ENCODE measurements at regions not wholly inside any gene's neighbourhood (a gene's known extent, or its start where the extent isn't known, plus 50 kb on each side); places are given as distances from the start of the nearest gene placed in this dataset.

- TF ChIP-seq ZNF792 (tag by site-specific recombination; IDR thresholded peaks at IDR 0.05), result no peak
- TF ChIP-seq ZNF513 (tag by site-specific recombination; IDR thresholded peaks at IDR 0.05), result no peak
- no peak for TF ChIP-seq ZNF23 (tag by site-specific recombination; IDR thresholded peaks at IDR 0.05; ENCODE audit: borderline replicate concordance)
- TF ChIP-seq YY1 (tag by site-specific recombination; IDR thresholded peaks at IDR 0.05), result no peak
- no peak for TF ChIP-seq BCL6B (tag by site-specific recombination; IDR thresholded peaks at IDR 0.05)
- no peak for TF ChIP-seq CTCF (tag by site-specific recombination; IDR thresholded peaks at IDR 0.05)
- TF ChIP-seq ZBTB44 (tag by site-specific recombination; IDR thresholded peaks at IDR 0.05), result no peak
- no peak for TF ChIP-seq MEIS1 (CRISPR knock-in tag; IDR thresholded peaks at IDR 0.05; ENCODE audit: borderline replicate concordance)
Measured at GRCh38 chr13:106689906-106690305, 122.0 kb upstream of the ARGLU1 start.
